H9 (cell line): ENCODE measurements at regions not wholly inside any gene's neighbourhood (a gene's known extent, or its start where the extent isn't known, plus 50 kb on each side); places are given as distances from the start of the nearest gene placed in this dataset.

Experiments
- DNase-seq: peaks from one replicate; pipeline ENCODE4 v3.0.0-alpha.2; 2017
- H2AFZ ChIP-seq: one replicate; pipeline ENCODE4 v1.6.1; 2013; ENCODE audit warnings: mild to moderate bottlenecking, low read length, control low read depth, moderate library complexity
- H2AK5ac ChIP-seq: 2 replicates; pipeline ENCODE4 v1.6.1; 2013; ENCODE audit warnings: low read length, control low read depth, mixed read lengths; ENCODE audit not compliant: insufficient read length
- H2BK120ac ChIP-seq: one replicate; pipeline ENCODE4 v1.6.1; 2013; ENCODE audit warnings: low read depth, mild to moderate bottlenecking, low read length, control low read depth, inconsistent platforms; ENCODE audit not compliant: poor library complexity, severe bottlenecking
- H2BK12ac ChIP-seq: 2 replicates; pipeline ENCODE4 v1.6.1; 2013; ENCODE audit warnings: low read length, control low read depth, mixed read lengths, low read depth; ENCODE audit not compliant: insufficient read length
- H2BK15ac ChIP-seq: 2 replicates; pipeline ENCODE4 v1.6.1; 2013; ENCODE audit warnings: low read depth, low read length, control low read depth
- H2BK20ac ChIP-seq: one replicate; pipeline ENCODE4 v1.6.1; 2013; ENCODE audit warnings: low read depth, mild to moderate bottlenecking, low read length, control low read depth, inconsistent platforms; ENCODE audit not compliant: poor library complexity, severe bottlenecking
- H2BK5ac ChIP-seq: 2 replicates; pipeline ENCODE4 v1.6.1; 2013; ENCODE audit warnings: low read length, control low read depth, mixed read lengths; ENCODE audit not compliant: insufficient read length
- H3K14ac ChIP-seq: 2 replicates; pipeline ENCODE4 v1.6.1; 2013; ENCODE audit warnings: low read length, control low read depth; ENCODE audit not compliant: insufficient read depth
- H3K18ac ChIP-seq: 2 replicates; pipeline ENCODE4 v1.6.1; 2013; ENCODE audit warnings: low read depth, mild to moderate bottlenecking, mixed read lengths, low read length, control low read depth; ENCODE audit not compliant: insufficient read length
- H3K23ac ChIP-seq: 2 replicates; pipeline ENCODE4 v1.6.1; 2013; ENCODE audit warnings: low read length, control low read depth, mixed read lengths, low read depth; ENCODE audit not compliant: insufficient read length
- H3K23me2 ChIP-seq: 2 replicates; pipeline ENCODE4 v1.6.1; 2013; ENCODE audit warnings: low read depth, mild to moderate bottlenecking, mixed read lengths, low read length, control low read depth; ENCODE audit not compliant: insufficient read length, poor library complexity, severe bottlenecking
- H3K27ac ChIP-seq: 2 replicates; pipeline ENCODE4 v1.5.1; 2013; ENCODE audit warnings: low read length, control low read depth, mixed read lengths, low read depth; ENCODE audit not compliant: insufficient read length
- H3K27me3 ChIP-seq: 2 replicates; pipeline ENCODE4 v1.6.1; 2013; ENCODE audit warnings: low read length, control low read depth, inconsistent platforms; ENCODE audit not compliant: insufficient read depth
- H3K4ac ChIP-seq: 2 replicates; pipeline ENCODE4 v1.6.1; 2013; ENCODE audit warnings: low read depth, mild to moderate bottlenecking, control low read depth, inconsistent platforms, low read length, moderate library complexity
- H3K4me1 ChIP-seq: 2 replicates; pipeline ENCODE4 v1.6.1; 2013; ENCODE audit warnings: low read length, control low read depth, inconsistent platforms; ENCODE audit not compliant: insufficient read depth
- H3K4me2 ChIP-seq: 2 replicates; pipeline ENCODE4 v1.6.1; 2013; ENCODE audit warnings: low read length, control low read depth, mixed read lengths; ENCODE audit not compliant: insufficient read length, insufficient read depth
- H3K56ac ChIP-seq: 2 replicates; pipeline ENCODE4 v1.6.1; 2013; ENCODE audit warnings: low read depth, mild to moderate bottlenecking, mixed read lengths, low read length, control low read depth; ENCODE audit not compliant: insufficient read length
- H3K79me1 ChIP-seq: 2 replicates; pipeline ENCODE4 v1.6.1; 2013; ENCODE audit warnings: low read depth, mild to moderate bottlenecking, moderate library complexity, low read length, control low read depth, inconsistent platforms; ENCODE audit not compliant: insufficient read depth, poor library complexity, severe bottlenecking
- H3K79me2 ChIP-seq: 2 replicates; pipeline ENCODE4 v1.6.1; 2013; ENCODE audit warnings: low read length, control low read depth, inconsistent platforms; ENCODE audit not compliant: insufficient read depth
- H3K9ac ChIP-seq: 2 replicates; pipeline ENCODE4 v1.6.1; 2013; ENCODE audit warnings: low read length, control low read depth, mixed read lengths; ENCODE audit not compliant: insufficient read length; ENCODE audit errors: extremely low read depth
- H3K9me3 ChIP-seq: one replicate; pipeline ENCODE4 v1.6.1; 2013; ENCODE audit warnings: low read depth, low read length, inconsistent platforms; ENCODE audit not compliant: control insufficient read depth
- H3T11ph ChIP-seq: one replicate; pipeline ENCODE4 v1.6.1; 2013; ENCODE audit warnings: mild to moderate bottlenecking, low read length, control low read depth, inconsistent platforms
- H4K20me1 ChIP-seq: one replicate; pipeline ENCODE4 v1.6.1; 2013; ENCODE audit not compliant: control insufficient read depth, insufficient read length, insufficient read depth
- H4K5ac ChIP-seq: 2 replicates; pipeline ENCODE4 v1.6.1; 2013; ENCODE audit warnings: low read depth, mild to moderate bottlenecking, mixed read lengths, low read length, control low read depth; ENCODE audit not compliant: insufficient read length
- H4K8ac ChIP-seq: replicated peaks from 2 replicates; pipeline ENCODE4 v1.6.1; 2013; ENCODE audit warnings: low read length, control low read depth, mixed read lengths, low read depth; ENCODE audit not compliant: insufficient read length
- H4K91ac ChIP-seq: 2 replicates; pipeline ENCODE4 v1.6.1; 2013; ENCODE audit warnings: low read depth, mild to moderate bottlenecking, moderate library complexity, mixed read lengths, low read length, control low read depth; ENCODE audit not compliant: insufficient read length
- H3K27ac Mint-ChIP-seq, 3 experiments: 2 replicates in 2 of 3; 3 replicates in 1 of 3; pipeline ENCODE4 v1.8.0; 2020 to 2021; ENCODE audit warnings: mixed read lengths in 3 of 3, mild to moderate bottlenecking in 1 of 3, moderate library complexity in 1 of 3
- H3K27me3 Mint-ChIP-seq: 2 replicates; pipeline ENCODE4 v1.8.0; 2021; ENCODE audit warnings: low read depth, mild to moderate bottlenecking, moderate library complexity, mixed read lengths
- H3K36me3 Mint-ChIP-seq, 3 experiments: 2 replicates in 2 of 3; 3 replicates in 1 of 3; pipeline ENCODE4 v1.8.0; 2020 to 2021; ENCODE audit warnings: low read depth in 3 of 3, mixed read lengths in 3 of 3; ENCODE audit not compliant: insufficient read depth in 1 of 3
- H3K4me1 Mint-ChIP-seq, 2 experiments: 2 replicates each; pipeline ENCODE4 v1.8.0; 2020; ENCODE audit warnings: mixed read lengths in 2 of 2
- H3K4me3 Mint-ChIP-seq, 2 experiments: 2 replicates in 1 of 2; 3 replicates in 1 of 2; pipeline ENCODE4 v1.8.0; 2020 to 2021; ENCODE audit warnings: mild to moderate bottlenecking in 2 of 2, mixed read lengths in 2 of 2, moderate library complexity in 1 of 2
- H3K9me3 Mint-ChIP-seq, 2 experiments: 2 replicates in 1 of 2; 3 replicates in 1 of 2; pipeline ENCODE4 v1.8.0; 2020; ENCODE audit warnings: mild to moderate bottlenecking in 2 of 2, mixed read lengths in 2 of 2, moderate library complexity in 1 of 2
- CTCF ChIP-seq: fragments of 200-600 bp; sonication (generic); conservative IDR thresholded peaks from 3 replicates; pipeline ENCODE4 v1.8.0; 2021; ENCODE audit warnings: antibody characterized with exemption, mild to moderate bottlenecking
- WGBS: extraction: QIAGEN DNeasy Blood & Tissue Kit; methylation state at CpG from one replicate; pipeline ENCODE4 v1.1.7; 2013; ENCODE audit warnings: missing lambda C conversion rate, low lambda C conversion rate, mixed read lengths; ENCODE audit not compliant: insufficient read length; ENCODE audit errors: extremely low coverage; 5-methylcytosine and 5-hydroxymethylcytosine counted together

GRCh38 chrX:3962511-3963311 lies 249.3 kb upstream of the PRKX start:
- no peaks in the 10 kb centered on the region for H3K27me3 ChIP-seq
- peaks cover 5% of the 10 kb centered on the region; the same call in 1 of the 2 replicates for H3K4me1 ChIP-seq
- WGBS, result no CpG with 5 or more reads among the region's 13 CpGs
- H2BK5ac ChIP-seq, result no peak overlapping the region
- peak; percentile 42 for DNase-seq
- H3K36me3 Mint-ChIP-seq, result peaks cover 8 to 12% (median 10%) of the 10 kb centered on the region in 3 experiments; a peak in 5 of 7 replicates
- no peaks in the 10 kb centered on the region for H3K9me3 ChIP-seq
- no peak overlapping the region for H3K23ac ChIP-seq
- no peaks in the 10 kb centered on the region for H3K27me3 Mint-ChIP-seq
- no peak overlapping the region for H4K8ac ChIP-seq
- H4K20me1 ChIP-seq, result no peaks in the 10 kb centered on the region
- H2BK120ac ChIP-seq, result no peak overlapping the region
- H2AFZ ChIP-seq, result no peak overlapping the region
- H4K5ac ChIP-seq, result no peak overlapping the region
- no peak overlapping the region for H3K14ac ChIP-seq
- no peak overlapping the region for H2AK5ac ChIP-seq
- peak; percentile 84 for TF ChIP-seq CTCF
- H4K91ac ChIP-seq, result no peak overlapping the region
- H3K79me2 ChIP-seq, result no peaks in the 10 kb centered on the region
- H3K23me2 ChIP-seq, result no peaks in the 10 kb centered on the region
- no peak overlapping the region for H2BK20ac ChIP-seq
- peak overlapping the region; percentile 28 for H3K4me2 ChIP-seq
- no peak overlapping the region for H3K56ac ChIP-seq
- H3T11ph ChIP-seq, result no peak overlapping the region
- H3K4me1 Mint-ChIP-seq, result peaks cover 20 to 22% of the 10 kb centered on the region in 2 experiments
- H3K4me3 Mint-ChIP-seq, result peak overlapping the region; percentile 29 to 30; a peak in 4 of 5 replicates
- no peak overlapping the region for H2BK15ac ChIP-seq
- H3K9me3 Mint-ChIP-seq, result peaks cover 12 to 13% of the 10 kb centered on the region in 2 experiments
- no peak overlapping the region for H3K4ac ChIP-seq
- H2BK12ac ChIP-seq, result no peak overlapping the region
- H3K18ac ChIP-seq, result no peak overlapping the region
- no peak overlapping the region for H3K9ac ChIP-seq
- H3K79me1 ChIP-seq, result no peaks in the 10 kb centered on the region
- H3K27ac Mint-ChIP-seq, result peak overlapping the region in 2 of 3 experiments; percentile 62 to 65; a peak in 2 of 7 replicates
- no peak overlapping the region for H3K27ac ChIP-seq
